SK-N-SH (cell line): ENCODE measurements at regions not wholly inside any gene's neighbourhood (a gene's known extent, or its start where the extent isn't known, plus 50 kb on each side); places are given as distances from the start of the nearest gene placed in this dataset.

ENCODE experiments used
- CTCF ChIA-PET: fragments of 300-600, 350-600 bp; formaldehyde crosslinking; extraction: SDS; loops from one replicate; lab custom pipeline; 2021; lab: Yijun Ruan, JAX
- POLR2A ChIA-PET: fragments of 350-600 bp; sonication (Branson Sonifier 250); formaldehyde crosslinking; extraction: SDS; loops from one replicate; lab custom pipeline; 2020; ENCODE audit warnings: antibody characterized with exemption, inconsistent platforms; lab: Yijun Ruan, JAX
- DNase-seq: peaks from one replicate; pipeline ENCODE4 v3.0.0; 2012
- H2AFZ ChIP-seq: fragments of 200-600 bp; sonication (generic); 2 replicates; pipeline ENCODE4 v1.8.1; 2016; ENCODE audit warnings: antibody characterized with exemption, mild to moderate bottlenecking, low read depth
- H3F3A ChIP-seq: fragments of 200-600 bp; sonication (generic); replicated peaks from 2 replicates; pipeline ENCODE3; 2016; ENCODE audit warnings: antibody characterized with exemption, mild to moderate bottlenecking; ENCODE audit not compliant: insufficient read depth
- H3K27ac ChIP-seq, 2 experiments: fragments of 200-500 bp in 1 of 2; fragments of 200-600 bp in 1 of 2; sonication (Bioruptor generic) in 1 of 2; sonication (generic), shearing (Covaris generic) in 1 of 2; 2 replicates each; pipeline versions ENCODE4 v1.5.1 to v1.6.1; 2014 to 2016; ENCODE audit warnings: low read depth in 2 of 2, inconsistent platforms in 1 of 2, low read length in 1 of 2, mild to moderate bottlenecking in 1 of 2, mixed read lengths in 1 of 2
- H3K27me3 ChIP-seq: fragments of 200-600 bp; sonication (generic), shearing (Covaris generic); 2 replicates; pipeline ENCODE4 v1.6.1; 2016; ENCODE audit warnings: mixed run types; ENCODE audit not compliant: insufficient read depth
- H3K36me3 ChIP-seq, 2 experiments: fragments of 200-500 bp in 1 of 2; fragments of 200-600 bp in 1 of 2; sonication (Bioruptor generic) in 1 of 2; sonication (generic) in 1 of 2; replicated peaks in 1 of 2; 2 replicates each; pipeline versions ENCODE3 to v1.5.1; 2014 to 2016; ENCODE audit warnings: low read length in 1 of 2, mild to moderate bottlenecking in 1 of 2; ENCODE audit not compliant: insufficient read depth in 2 of 2, control insufficient read depth in 1 of 2
- H3K4me1 ChIP-seq, 2 experiments: fragments of 200-500 bp in 1 of 2; fragments of 200-600 bp in 1 of 2; sonication (Bioruptor generic) in 1 of 2; sonication (generic), shearing (Covaris generic) in 1 of 2; 2 replicates each; pipeline versions ENCODE4 v1.5.1 to v1.6.1; 2014 to 2016; ENCODE audit warnings: low read depth in 1 of 2, low read length in 1 of 2, mixed run types in 1 of 2; ENCODE audit not compliant: insufficient read depth in 2 of 2, control insufficient read depth in 1 of 2
- H3K4me2 ChIP-seq: fragments of 200-600 bp; sonication (generic), shearing (Covaris generic); 2 replicates; pipeline ENCODE4 v1.6.1; 2017; ENCODE audit warnings: mixed run types
- H3K4me3 ChIP-seq, 2 experiments: fragments of 200-500 bp in 1 of 2; fragments of 200-600 bp in 1 of 2; sonication (Bioruptor generic) in 1 of 2; sonication (generic), shearing (Covaris generic) in 1 of 2; 2 replicates each; pipeline versions ENCODE4 v1.5.1 to v1.8.1; 2014 to 2016; ENCODE audit warnings: low read depth in 2 of 2, inconsistent platforms in 1 of 2, low read length in 1 of 2, mild to moderate bottlenecking in 1 of 2, mixed read lengths in 1 of 2, moderate library complexity in 1 of 2
- H3K79me2 ChIP-seq: fragments of 200-600 bp; sonication (generic); 2 replicates; pipeline ENCODE4 v1.8.1; 2017; ENCODE audit warnings: mild to moderate bottlenecking; ENCODE audit not compliant: insufficient read depth
- H3K9ac ChIP-seq: fragments of 200-600 bp; sonication (generic); 2 replicates; pipeline ENCODE4 v1.6.1; 2017; ENCODE audit warnings: mixed run types
- H3K9me2 ChIP-seq: fragments of 200-600 bp; sonication (generic); 2 replicates; pipeline ENCODE4 v1.6.1; 2017; ENCODE audit warnings: mixed run types
- H3K9me3 ChIP-seq: fragments of 200-600 bp; sonication (generic); 2 replicates; pipeline ENCODE4 v1.6.1; 2017; ENCODE audit warnings: mixed run types, mild to moderate bottlenecking, moderate library complexity
- H4K20me1 ChIP-seq: fragments of 200-600 bp; sonication (generic); 2 replicates; pipeline ENCODE4 v1.6.1; 2017; ENCODE audit warnings: mild to moderate bottlenecking, mixed run types; ENCODE audit not compliant: insufficient read depth
- CHD2 ChIP-seq: fragments of 150-350 bp; IDR thresholded peaks from 2 replicates; pipeline ENCODE4 v1.6.1; 2018; ENCODE audit warnings: low read length; ENCODE audit not compliant: partially characterized antibody
- EP300 ChIP-seq, 2 experiments: IDR thresholded peaks; 2 replicates each; pipeline versions ENCODE4 v1.4.0 to v1.6.1; 2012; ENCODE audit warnings: borderline replicate concordance in 1 of 2, low read depth in 1 of 2, low read length in 1 of 2
- FOSL2 ChIP-seq: IDR thresholded peaks from 2 replicates; pipeline ENCODE4 v1.4.0; 2012; ENCODE audit warnings: low read depth, mild to moderate bottlenecking, moderate library complexity, borderline replicate concordance
- FOXJ3 ChIP-seq: sonication (generic); formaldehyde crosslinking; IDR thresholded peaks from 2 replicates; pipeline ENCODE4 v1.5.1; 2020; ENCODE audit warnings: mild to moderate bottlenecking, missing genetic modification reagents
- GATA2 ChIP-seq: sonication (generic); formaldehyde crosslinking; IDR thresholded peaks from 2 replicates; pipeline ENCODE4 v1.5.0; 2020; ENCODE audit warnings: mild to moderate bottlenecking, missing genetic modification reagents
- JUND ChIP-seq: IDR thresholded peaks from 2 replicates; pipeline ENCODE4 v1.4.0; 2012
- NFIC ChIP-seq: IDR thresholded peaks from 2 replicates; pipeline ENCODE4 v1.4.0; 2012; ENCODE audit warnings: borderline replicate concordance
- RAD21 ChIP-seq: IDR thresholded peaks from 2 replicates; pipeline ENCODE4 v1.6.1; 2012; ENCODE audit warnings: mild to moderate bottlenecking, low read length
- RCOR1 ChIP-seq: fragments of 150-350 bp; IDR thresholded peaks from 2 replicates; pipeline ENCODE4 v1.6.1; 2017; ENCODE audit warnings: antibody characterized with exemption, low read length
- RXRA ChIP-seq: IDR thresholded peaks from 2 replicates; pipeline ENCODE4 v1.4.0; 2012; ENCODE audit warnings: low read depth, mild to moderate bottlenecking, borderline replicate concordance
- SMC3 ChIP-seq: IDR thresholded peaks from 2 replicates; pipeline ENCODE4 v1.6.1; 2012; ENCODE audit warnings: low read depth, low read length, improper control_type of control experiment
- TAF1 ChIP-seq: IDR thresholded peaks from 2 replicates; pipeline ENCODE4 v1.6.1; 2012; ENCODE audit warnings: low read depth, mild to moderate bottlenecking, low read length, moderate library complexity, borderline replicate concordance
- TEAD4 ChIP-seq: IDR thresholded peaks from 2 replicates; pipeline ENCODE4 v1.4.0; 2012; ENCODE audit warnings: mild to moderate bottlenecking, borderline replicate concordance; ENCODE audit not compliant: insufficient read depth
- WGBS: methylation state at CpG from one replicate; pipeline ENCODE4 v1.1.6; 2017; ENCODE audit warnings: low lambda C conversion rate; 5-methylcytosine and 5-hydroxymethylcytosine counted together
- TF ChIP-seq, protein P1 (sequence below): IDR thresholded peaks from 2 replicates; pipeline ENCODE4 v1.4.0; 2012; ENCODE audit warnings: low read depth, borderline replicate concordance
- TF ChIP-seq, protein P2 (sequence below): IDR thresholded peaks from 2 replicates; pipeline ENCODE4; 2012
- TF ChIP-seq, protein P3 (sequence below): fragments of 200-600 bp; sonication (generic); IDR thresholded peaks from 2 replicates; pipeline ENCODE4 v1.6.1; 2017; ENCODE audit warnings: antibody characterized with exemption, mild to moderate bottlenecking, moderate library complexity
- TF ChIP-seq, protein P4 (sequence below): fragments of 150-350 bp; IDR thresholded peaks from 2 replicates; pipeline ENCODE4 v1.6.1; 2017; ENCODE audit warnings: antibody characterized with exemption, low read length, low read depth, borderline replicate concordance
- TF ChIP-seq, protein P5 (sequence below): IDR thresholded peaks from 2 replicates; pipeline ENCODE4 v1.4.0; 2012; ENCODE audit warnings: low read depth, borderline replicate concordance
- TF ChIP-seq, protein P6 (sequence below): IDR thresholded peaks from 2 replicates; pipeline ENCODE4 v1.4.0; 2012; ENCODE audit warnings: low read depth
- TF ChIP-seq, protein P7 (sequence below): IDR thresholded peaks from 2 replicates; pipeline ENCODE4 v1.6.1; 2012; ENCODE audit warnings: mild to moderate bottlenecking, low read depth, low read length, moderate library complexity

DNA sequence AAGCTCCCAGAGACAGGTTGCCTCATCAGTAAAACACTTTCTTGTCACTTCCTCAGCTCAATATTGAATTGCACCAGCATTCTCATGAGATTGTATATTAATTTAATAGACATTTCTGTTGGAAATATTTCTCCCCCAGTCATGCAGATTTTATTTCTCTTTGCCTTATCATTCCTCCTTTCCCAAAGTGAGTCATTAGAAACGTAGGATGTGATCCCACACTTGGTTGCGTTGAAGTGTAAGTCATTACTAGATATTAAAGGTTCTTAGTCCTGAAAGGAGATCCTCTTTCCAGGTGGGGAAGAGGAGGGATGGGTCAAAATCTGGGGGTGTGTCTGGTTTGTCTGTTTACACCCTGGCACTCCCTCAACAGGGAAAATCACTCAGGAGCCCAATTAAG, 438.2 kb downstream of the SLC4A3 start:
- no peaks in the 10 kb centered on the region for H3K36me3 ChIP-seq
- CTCF ChIA-PET: no interaction called here
- no peak for TF ChIP-seq FOXJ3 (CRISPR knock-in tag)
- no peak for TF ChIP-seq RXRA
- TF ChIP-seq SMC3: no peak
- TF ChIP-seq RCOR1: no peak
- no peak for TF ChIP-seq RAD21
- TF ChIP-seq GATA2: no peak
- no peak for TF ChIP-seq JUND
- TF ChIP-seq, protein P1, sequence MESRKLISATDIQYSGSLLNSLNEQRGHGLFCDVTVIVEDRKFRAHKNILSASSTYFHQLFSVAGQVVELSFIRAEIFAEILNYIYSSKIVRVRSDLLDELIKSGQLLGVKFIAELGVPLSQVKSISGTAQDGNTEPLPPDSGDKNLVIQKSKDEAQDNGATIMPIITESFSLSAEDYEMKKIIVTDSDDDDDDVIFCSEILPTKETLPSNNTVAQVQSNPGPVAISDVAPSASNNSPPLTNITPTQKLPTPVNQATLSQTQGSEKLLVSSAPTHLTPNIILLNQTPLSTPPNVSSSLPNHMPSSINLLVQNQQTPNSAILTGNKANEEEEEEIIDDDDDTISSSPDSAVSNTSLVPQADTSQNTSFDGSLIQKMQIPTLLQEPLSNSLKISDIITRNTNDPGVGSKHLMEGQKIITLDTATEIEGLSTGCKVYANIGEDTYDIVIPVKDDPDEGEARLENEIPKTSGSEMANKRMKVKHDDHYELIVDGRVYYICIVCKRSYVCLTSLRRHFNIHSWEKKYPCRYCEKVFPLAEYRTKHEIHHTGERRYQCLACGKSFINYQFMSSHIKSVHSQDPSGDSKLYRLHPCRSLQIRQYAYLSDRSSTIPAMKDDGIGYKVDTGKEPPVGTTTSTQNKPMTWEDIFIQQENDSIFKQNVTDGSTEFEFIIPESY: no peak
- TF ChIP-seq FOSL2: no peak
- TF ChIP-seq, protein P2, sequence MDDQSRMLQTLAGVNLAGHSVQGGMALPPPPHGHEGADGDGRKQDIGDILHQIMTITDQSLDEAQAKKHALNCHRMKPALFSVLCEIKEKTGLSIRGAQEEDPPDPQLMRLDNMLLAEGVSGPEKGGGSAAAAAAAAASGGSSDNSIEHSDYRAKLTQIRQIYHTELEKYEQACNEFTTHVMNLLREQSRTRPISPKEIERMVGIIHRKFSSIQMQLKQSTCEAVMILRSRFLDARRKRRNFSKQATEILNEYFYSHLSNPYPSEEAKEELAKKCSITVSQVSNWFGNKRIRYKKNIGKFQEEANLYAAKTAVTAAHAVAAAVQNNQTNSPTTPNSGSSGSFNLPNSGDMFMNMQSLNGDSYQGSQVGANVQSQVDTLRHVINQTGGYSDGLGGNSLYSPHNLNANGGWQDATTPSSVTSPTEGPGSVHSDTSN: no peak
- no peak for TF ChIP-seq CHD2
- TF ChIP-seq TEAD4: no peak
- TF ChIP-seq, protein P3, sequence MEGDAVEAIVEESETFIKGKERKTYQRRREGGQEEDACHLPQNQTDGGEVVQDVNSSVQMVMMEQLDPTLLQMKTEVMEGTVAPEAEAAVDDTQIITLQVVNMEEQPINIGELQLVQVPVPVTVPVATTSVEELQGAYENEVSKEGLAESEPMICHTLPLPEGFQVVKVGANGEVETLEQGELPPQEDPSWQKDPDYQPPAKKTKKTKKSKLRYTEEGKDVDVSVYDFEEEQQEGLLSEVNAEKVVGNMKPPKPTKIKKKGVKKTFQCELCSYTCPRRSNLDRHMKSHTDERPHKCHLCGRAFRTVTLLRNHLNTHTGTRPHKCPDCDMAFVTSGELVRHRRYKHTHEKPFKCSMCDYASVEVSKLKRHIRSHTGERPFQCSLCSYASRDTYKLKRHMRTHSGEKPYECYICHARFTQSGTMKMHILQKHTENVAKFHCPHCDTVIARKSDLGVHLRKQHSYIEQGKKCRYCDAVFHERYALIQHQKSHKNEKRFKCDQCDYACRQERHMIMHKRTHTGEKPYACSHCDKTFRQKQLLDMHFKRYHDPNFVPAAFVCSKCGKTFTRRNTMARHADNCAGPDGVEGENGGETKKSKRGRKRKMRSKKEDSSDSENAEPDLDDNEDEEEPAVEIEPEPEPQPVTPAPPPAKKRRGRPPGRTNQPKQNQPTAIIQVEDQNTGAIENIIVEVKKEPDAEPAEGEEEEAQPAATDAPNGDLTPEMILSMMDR: no peak
- no peak for TF ChIP-seq TAF1
- TF ChIP-seq, protein P4, sequence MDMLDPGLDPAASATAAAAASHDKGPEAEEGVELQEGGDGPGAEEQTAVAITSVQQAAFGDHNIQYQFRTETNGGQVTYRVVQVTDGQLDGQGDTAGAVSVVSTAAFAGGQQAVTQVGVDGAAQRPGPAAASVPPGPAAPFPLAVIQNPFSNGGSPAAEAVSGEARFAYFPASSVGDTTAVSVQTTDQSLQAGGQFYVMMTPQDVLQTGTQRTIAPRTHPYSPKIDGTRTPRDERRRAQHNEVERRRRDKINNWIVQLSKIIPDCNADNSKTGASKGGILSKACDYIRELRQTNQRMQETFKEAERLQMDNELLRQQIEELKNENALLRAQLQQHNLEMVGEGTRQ: no peak
- TF ChIP-seq EP300 (IDR thresholded peaks at IDR 0.05; ENCODE audit: borderline replicate concordance in 1 of 2, low read depth in 1 of 2, low read length in 1 of 2): no peak
- TF ChIP-seq, protein P5, sequence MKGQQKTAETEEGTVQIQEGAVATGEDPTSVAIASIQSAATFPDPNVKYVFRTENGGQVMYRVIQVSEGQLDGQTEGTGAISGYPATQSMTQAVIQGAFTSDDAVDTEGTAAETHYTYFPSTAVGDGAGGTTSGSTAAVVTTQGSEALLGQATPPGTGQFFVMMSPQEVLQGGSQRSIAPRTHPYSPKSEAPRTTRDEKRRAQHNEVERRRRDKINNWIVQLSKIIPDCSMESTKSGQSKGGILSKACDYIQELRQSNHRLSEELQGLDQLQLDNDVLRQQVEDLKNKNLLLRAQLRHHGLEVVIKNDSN: no peak
- no peak for TF ChIP-seq NFIC
- TF ChIP-seq, protein P6, sequence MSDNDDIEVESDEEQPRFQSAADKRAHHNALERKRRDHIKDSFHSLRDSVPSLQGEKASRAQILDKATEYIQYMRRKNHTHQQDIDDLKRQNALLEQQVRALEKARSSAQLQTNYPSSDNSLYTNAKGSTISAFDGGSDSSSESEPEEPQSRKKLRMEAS: no peak
- TF ChIP-seq, protein P7, sequence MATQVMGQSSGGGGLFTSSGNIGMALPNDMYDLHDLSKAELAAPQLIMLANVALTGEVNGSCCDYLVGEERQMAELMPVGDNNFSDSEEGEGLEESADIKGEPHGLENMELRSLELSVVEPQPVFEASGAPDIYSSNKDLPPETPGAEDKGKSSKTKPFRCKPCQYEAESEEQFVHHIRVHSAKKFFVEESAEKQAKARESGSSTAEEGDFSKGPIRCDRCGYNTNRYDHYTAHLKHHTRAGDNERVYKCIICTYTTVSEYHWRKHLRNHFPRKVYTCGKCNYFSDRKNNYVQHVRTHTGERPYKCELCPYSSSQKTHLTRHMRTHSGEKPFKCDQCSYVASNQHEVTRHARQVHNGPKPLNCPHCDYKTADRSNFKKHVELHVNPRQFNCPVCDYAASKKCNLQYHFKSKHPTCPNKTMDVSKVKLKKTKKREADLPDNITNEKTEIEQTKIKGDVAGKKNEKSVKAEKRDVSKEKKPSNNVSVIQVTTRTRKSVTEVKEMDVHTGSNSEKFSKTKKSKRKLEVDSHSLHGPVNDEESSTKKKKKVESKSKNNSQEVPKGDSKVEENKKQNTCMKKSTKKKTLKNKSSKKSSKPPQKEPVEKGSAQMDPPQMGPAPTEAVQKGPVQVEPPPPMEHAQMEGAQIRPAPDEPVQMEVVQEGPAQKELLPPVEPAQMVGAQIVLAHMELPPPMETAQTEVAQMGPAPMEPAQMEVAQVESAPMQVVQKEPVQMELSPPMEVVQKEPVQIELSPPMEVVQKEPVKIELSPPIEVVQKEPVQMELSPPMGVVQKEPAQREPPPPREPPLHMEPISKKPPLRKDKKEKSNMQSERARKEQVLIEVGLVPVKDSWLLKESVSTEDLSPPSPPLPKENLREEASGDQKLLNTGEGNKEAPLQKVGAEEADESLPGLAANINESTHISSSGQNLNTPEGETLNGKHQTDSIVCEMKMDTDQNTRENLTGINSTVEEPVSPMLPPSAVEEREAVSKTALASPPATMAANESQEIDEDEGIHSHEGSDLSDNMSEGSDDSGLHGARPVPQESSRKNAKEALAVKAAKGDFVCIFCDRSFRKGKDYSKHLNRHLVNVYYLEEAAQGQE: no peak
- H3K4me2 ChIP-seq: no peak overlapping the region
- no peak overlapping the region for H3K9ac ChIP-seq
- H3K9me3 ChIP-seq: no peaks in the 10 kb centered on the region
- no peaks in the 10 kb centered on the region for H3K4me1 ChIP-seq
- H3K27ac ChIP-seq: no peak overlapping the region
- no peaks in the 10 kb centered on the region for H3K79me2 ChIP-seq
- DNase-seq: no peak
- no peak overlapping the region for H3K4me3 ChIP-seq
- no peak overlapping the region for H2AFZ ChIP-seq
- WGBS: 38% methylated on average over 2 of the region's 2 CpGs
- POLR2A ChIA-PET: no interaction called here
- H3F3A ChIP-seq: no peaks in the 10 kb centered on the region
- H3K9me2 ChIP-seq: no peaks in the 10 kb centered on the region
- no peaks in the 10 kb centered on the region for H3K27me3 ChIP-seq
- H4K20me1 ChIP-seq: no peaks in the 10 kb centered on the region
